ENCODE measurements at regions not wholly inside any gene's neighbourhood (a gene's known extent, or its start where the extent isn't known, plus 50 kb on each side); places are given as distances from the start of the nearest gene placed in this dataset.
"Not testable (repeated sequence)": the region's sequence is repeated elsewhere in the genome, so short reads cannot be mapped to it uniquely, and the experiment has no call there.

- H3K27ac ChIP-seq = no peak overlapping the region
- ChIA-PET POLR2A (no interaction called here), CTCF (no interaction called here)
- 0% methylated on average over 1 of the region's 1 CpG for WGBS (ENCODE audit: missing lambda C conversion rate)
- ATAC-seq (no peak), DNase-seq (ENCODE audit: low read depth in 1 of 2, low spot score in 1 of 2) (no peak), FAIRE-seq (no peak)
- H3K9me3 ChIP-seq = peaks cover 37% of the 10 kb centered on the region
- no peak overlapping the region for H3K4me3 ChIP-seq
- no peaks in the 10 kb centered on the region for H3K4me1 ChIP-seq
- no peak overlapping the region for H3K4me2 ChIP-seq
- TF ChIP-seq JUN (IDR thresholded peaks at IDR 0.05) (no peak), EHF (CRISPR knock-in tag; IDR thresholded peaks at IDR 0.05) (no peak)
Measured at GRCh38 chr16:58801838-58802237, 67.7 kb upstream of the GOT2 start.

GRCh38 chr16:58797137-58797801 lies 63.2 kb upstream of the GOT2 start:
- CTCF ChIA-PET = no interaction called here

GRCh38 chr16:58793366-58793765 lies 59.2 kb upstream of the GOT2 start:
- TF ChIP-seq RARB (CRISPR knock-in tag; IDR thresholded peaks at IDR 0.05) = no peak
- TF ChIP-seq EHMT2 (IDR thresholded peaks at IDR 0.05; ENCODE audit: low read depth) = no peak
- TF ChIP-seq HEYL (CRISPR knock-in tag; IDR thresholded peaks at IDR 0.05) = no peak
- TF ChIP-seq PBX3 (IDR thresholded peaks at IDR 0.05) = no peak
- no peak for TF ChIP-seq CEBPB (IDR thresholded peaks at IDR 0.05)
- no peak for TF ChIP-seq HDAC2 (IDR thresholded peaks at IDR 0.05)
- no peak for TF ChIP-seq CHD2 (IDR thresholded peaks at IDR 0.05; ENCODE audit: low read length, partially characterized antibody)
- no peak for TF ChIP-seq CHD4 (IDR thresholded peaks at IDR 0.05; ENCODE audit: borderline replicate concordance)
- TF ChIP-seq HOXB13 (CRISPR knock-in tag; IDR thresholded peaks at IDR 0.05; ENCODE audit: low read depth) = no peak
- TF ChIP-seq JUNB (IDR thresholded peaks at IDR 0.05) = no peak
- TF ChIP-seq EP300 (IDR thresholded peaks at IDR 0.05) = no peak
- FAIRE-seq (no peak), ATAC-seq (no peak), DNase-seq (ENCODE audit: low read depth in 1 of 2, low spot score in 1 of 2) (no peak)
- 18% methylated on average over 1 of the region's 1 CpG for WGBS (ENCODE audit: missing lambda C conversion rate)
- POLR2A ChIA-PET = no interaction called here
- no peak overlapping the region for H3K4me2 ChIP-seq
- no peaks in the 10 kb centered on the region for H3K4me1 ChIP-seq
- H3K27ac ChIP-seq = no peak overlapping the region
- H3K4me3 ChIP-seq = no peak overlapping the region
- H3K9me3 ChIP-seq = no peaks in the 10 kb centered on the region
- CTCF ChIA-PET = no interaction called here

More at GRCh38 chr16:58797137-58797801, 63.2 kb upstream of the GOT2 start:
- Histone ChIP-seq H3K4me2 (no peak overlapping the region), H3K9me3 (peaks cover 13% of the 10 kb centered on the region), H3K4me1 (no peaks in the 10 kb centered on the region), H3K4me3 (no peak overlapping the region), H3K27ac (no peak overlapping the region)
- ATAC-seq (no peak), DNase-seq (ENCODE audit: low read depth in 1 of 2, low spot score in 1 of 2) (no peak), FAIRE-seq (no peak)
- POLR2A ChIA-PET = no interaction called here
- TF ChIP-seq ZSCAN20 (CRISPR knock-in tag; IDR thresholded peaks at IDR 0.05) (no peak), USF2 (IDR thresholded peaks at IDR 0.05) (0 out of 2 replicates have a peak, but pooled peaks have one; percentile 20)
- WGBS (ENCODE audit: missing lambda C conversion rate) = 29% methylated on average over 9 of the region's 9 CpGs

GRCh38 chr16:58792188-58792587 lies 58.1 kb upstream of the GOT2 start:
- CTCF ChIA-PET = interaction anchor here (1.4 kb wide), 1 partner anchor 51 kb away, joined by 3 read pairs; no protein-coding TSS in a partner anchor
- ATAC-seq = no peak
- POLR2A ChIA-PET = no interaction called here
- no peak for DNase-seq (ENCODE audit: low read depth in 1 of 2, low spot score in 1 of 2)
- H3K4me1 ChIP-seq = no peaks in the 10 kb centered on the region
- H3K9me3 ChIP-seq = no peaks in the 10 kb centered on the region
- FAIRE-seq = no peak
- no peak overlapping the region for H3K4me3 ChIP-seq
- WGBS (ENCODE audit: missing lambda C conversion rate) = 33% methylated on average over 2 of the region's 2 CpGs
- no peak overlapping the region for H3K4me2 ChIP-seq
- H3K27ac ChIP-seq = no peak overlapping the region
- TF ChIP-seq HES2 (IDR thresholded peaks at IDR 0.05) = no peak

GRCh38 chr16:58790816-58791557 lies 56.9 kb upstream of the GOT2 start:
- H3K27ac ChIP-seq; CTCF ChIA-PET; POLR2A ChIA-PET; ATAC-seq; H3K4me3 ChIP-seq; H3K4me1 ChIP-seq; H3K4me2 ChIP-seq; H3K9me3 ChIP-seq; DNase-seq (ENCODE audit: low read depth in 1 of 2, low spot score in 1 of 2); FAIRE-seq: not testable (repeated sequence)
- 62% methylated on average over 10 of the region's 32 CpGs for WGBS (ENCODE audit: missing lambda C conversion rate)
